IMR-90 (cell line): ENCODE measurements at regions not wholly inside any gene's neighbourhood (a gene's known extent, or its start where the extent isn't known, plus 50 kb on each side); places are given as distances from the start of the nearest gene placed in this dataset.

ENCODE experiments used
- ATAC-seq: fragments of 200-7000 bp; cut with Tn5 transposase; 2 replicates; pipeline ENCODE4 v1.9.1; 2020; ENCODE audit warnings: low read depth, mild to moderate bottlenecking, moderate library complexity
- BruUV-seq: library from RNA; stranded (reverse); fragments of 400-500 nt; replicated peaks from 2 replicates; lab custom pipeline; 2021; lab: Mats Ljungman, UMichigan
- CTCF ChIA-PET: fragments of 300-600 bp; formaldehyde crosslinking; extraction: SDS; loops from one replicate; lab custom pipeline; 2021; ENCODE audit warnings: antibody characterized with exemption; lab: Yijun Ruan, JAX
- POLR2A ChIA-PET: fragments of 300-600 bp; sonication (Branson Sonifier 250); formaldehyde crosslinking; loops from one replicate; lab custom pipeline; 2022; ENCODE audit warnings: antibody characterized with exemption; ENCODE audit not compliant: unreplicated experiment; lab: Charles Lee
- DNase-seq: peaks from one replicate; pipeline ENCODE4 v3.0.0; 2013
- H2AFZ ChIP-seq: replicated peaks from 2 replicates; pipeline ENCODE3; 2013; ENCODE audit warnings: low read length, mild to moderate bottlenecking; ENCODE audit not compliant: poor library complexity
- H2AK5ac ChIP-seq: 2 replicates; pipeline ENCODE4 v1.6.1; 2013; ENCODE audit warnings: low read depth, low read length, inconsistent platforms
- H2AK9ac ChIP-seq: replicated peaks from 2 replicates; pipeline ENCODE3; 2013; ENCODE audit warnings: mild to moderate bottlenecking, low read depth, low read length, moderate library complexity; ENCODE audit not compliant: poor library complexity
- H2BK120ac ChIP-seq: 2 replicates; pipeline ENCODE4 v1.6.1; 2013; ENCODE audit warnings: low read depth, low read length, inconsistent platforms
- H2BK15ac ChIP-seq: 3 replicates; pipeline ENCODE4 v1.6.1; 2013; ENCODE audit warnings: low read depth, low read length, inconsistent platforms
- H2BK20ac ChIP-seq: 2 replicates; pipeline ENCODE4 v1.6.1; 2013; ENCODE audit warnings: low read depth, mild to moderate bottlenecking, inconsistent platforms, low read length, moderate library complexity
- H2BK5ac ChIP-seq: 2 replicates; pipeline ENCODE4 v1.6.1; 2013; ENCODE audit warnings: mild to moderate bottlenecking, low read depth, low read length, inconsistent platforms; ENCODE audit not compliant: poor library complexity, severe bottlenecking
- H3K14ac ChIP-seq: replicated peaks from 2 replicates; pipeline ENCODE4 v1.6.1; 2013; ENCODE audit warnings: low read depth, low read length, inconsistent platforms
- H3K18ac ChIP-seq: 2 replicates; pipeline ENCODE4 v1.6.1; 2013; ENCODE audit warnings: low read depth, low read length, control low read depth
- H3K23ac ChIP-seq: 2 replicates; pipeline ENCODE4 v1.6.1; 2013; ENCODE audit warnings: low read depth, low read length, inconsistent platforms
- H3K27ac ChIP-seq: 2 replicates; pipeline ENCODE4 v1.5.1; 2013; ENCODE audit warnings: mild to moderate bottlenecking, control low read depth, low read length; ENCODE audit not compliant: insufficient read depth
- H3K27me3 ChIP-seq: 2 replicates; pipeline ENCODE4 v1.6.1; 2013; ENCODE audit warnings: low read length; ENCODE audit not compliant: control insufficient read depth, insufficient read depth
- H3K36me3 ChIP-seq: 2 replicates; pipeline ENCODE4 v1.6.1; 2013; ENCODE audit warnings: low read length, mixed read lengths; ENCODE audit not compliant: control insufficient read depth, insufficient read depth
- H3K4ac ChIP-seq: 2 replicates; pipeline ENCODE4 v1.6.1; 2013; ENCODE audit warnings: low read depth, low read length, inconsistent platforms
- H3K4me1 ChIP-seq: 2 replicates; pipeline ENCODE4 v1.6.1; 2013; ENCODE audit warnings: low read length, mixed read lengths; ENCODE audit not compliant: control insufficient read depth, insufficient read depth
- H3K4me2 ChIP-seq: 2 replicates; pipeline ENCODE4 v1.6.1; 2013; ENCODE audit warnings: low read depth, mild to moderate bottlenecking, control low read depth, low read length, moderate library complexity
- H3K4me3 ChIP-seq: 2 replicates; pipeline ENCODE4 v1.5.1; 2013; ENCODE audit warnings: low read depth, mild to moderate bottlenecking, control low read depth, low read length, moderate library complexity; ENCODE audit not compliant: insufficient read depth
- H3K56ac ChIP-seq: 2 replicates; pipeline ENCODE4 v1.6.1; 2013; ENCODE audit warnings: low read length, inconsistent platforms; ENCODE audit not compliant: insufficient read depth; ENCODE audit errors: extremely low read depth
- H3K79me1 ChIP-seq, 2 experiments: 2 replicates each; pipeline ENCODE4 v1.6.1; 2013; ENCODE audit warnings: low read length in 2 of 2, inconsistent platforms in 1 of 2, low read depth in 1 of 2
- H3K9ac ChIP-seq: 2 replicates; pipeline ENCODE4 v1.6.1; 2013; ENCODE audit warnings: low read depth, low read length, control low read depth
- H3K9me1 ChIP-seq: 2 replicates; pipeline ENCODE4 v1.6.1; 2013; ENCODE audit warnings: low read length, inconsistent platforms; ENCODE audit not compliant: insufficient read depth
- H3K9me3 ChIP-seq: 2 replicates; pipeline ENCODE4 v1.6.1; 2013; ENCODE audit warnings: low read length; ENCODE audit not compliant: control insufficient read depth, insufficient read depth
- H4K20me1 ChIP-seq: 2 replicates; pipeline ENCODE4 v1.6.1; 2013; ENCODE audit warnings: low read length, inconsistent platforms; ENCODE audit not compliant: insufficient read depth
- H4K5ac ChIP-seq: 2 replicates; pipeline ENCODE4 v1.6.1; 2013; ENCODE audit warnings: mild to moderate bottlenecking, low read depth, low read length, control low read depth
- H4K8ac ChIP-seq, 2 experiments: 2 replicates each; pipeline ENCODE4 v1.6.1; 2013; ENCODE audit warnings: low read depth in 2 of 2, low read length in 2 of 2, control low read depth in 1 of 2, inconsistent platforms in 1 of 2
- H4K91ac ChIP-seq: 2 replicates; pipeline ENCODE4 v1.6.1; 2013; ENCODE audit warnings: low read depth, low read length, inconsistent platforms; ENCODE audit not compliant: insufficient read depth
- CHD1 ChIP-seq: IDR thresholded peaks from 2 replicates; pipeline ENCODE4 v1.6.1; 2012; ENCODE audit warnings: low read depth, low read length, improper control_type of control experiment
- MXI1 ChIP-seq: IDR thresholded peaks from 2 replicates; pipeline ENCODE4 v1.6.1; 2012; ENCODE audit warnings: low read depth, mild to moderate bottlenecking, low read length, moderate library complexity, borderline replicate concordance
- WGBS, 2 experiments: methylation state at CpG; one replicate each; pipeline versions ENCODE4 v1.1.5 to v1.1.7; 2013; ENCODE audit warnings: missing lambda C conversion rate in 2 of 2; ENCODE audit not compliant: insufficient read length in 1 of 2; ENCODE audit errors: extremely low coverage in 2 of 2; 5-methylcytosine and 5-hydroxymethylcytosine counted together
- dilution Hi-C: fragments of 300-500 bp; cut with HindIII; formaldehyde crosslinking; loops from one replicate; pipeline ENCODE4 v1.14.3; 2018; ENCODE audit warnings: low sequenced_read_pairs; ENCODE audit not compliant: unreplicated experiment
- in situ Hi-C: fragments of 300-500 bp; cut with MboI; formaldehyde crosslinking; loops from 3 replicates; pipeline ENCODE4 v1.14.3; 2019; ENCODE audit warnings: low sequenced_read_pairs, inconsistent platforms, mixed read lengths
- intact Hi-C: fragments of 100-400 bp; cut with micrococcal nuclease; formaldehyde crosslinking; loops from 2 replicates; pipeline ENCODE4 v1.10.0; 2022

GRCh38 chr11:134668076-134668475 is 256.0 kb upstream of the B3GAT1 start:
- Histone ChIP-seq H3K9ac (no peak overlapping the region), H2BK120ac (no peak overlapping the region), H3K4ac (no peak overlapping the region), H3K27me3 (no peaks in the 10 kb centered on the region), H3K18ac (no peak overlapping the region), H4K91ac (no peak overlapping the region), H3K79me1 (no peaks in the 10 kb centered on the region), H2BK5ac (no peak overlapping the region), H2AFZ (no peak overlapping the region), H4K5ac (no peak overlapping the region), H3K36me3 (no peaks in the 10 kb centered on the region), H3K4me1 (no peaks in the 10 kb centered on the region), H4K20me1 (no peaks in the 10 kb centered on the region), H3K9me3 (peaks cover 64% of the 10 kb centered on the region), H2BK15ac (no peak overlapping the region), H3K4me2 (no peak overlapping the region), H2AK5ac (no peak overlapping the region), H3K56ac (no peak overlapping the region), H3K9me1 (no peaks in the 10 kb centered on the region), H3K23ac (no peak overlapping the region), H2AK9ac (no peak overlapping the region), H3K4me3 (no peak overlapping the region), H2BK20ac (no peak overlapping the region), H4K8ac (no peak overlapping the region), H3K27ac (no peak overlapping the region), H3K14ac (no peak overlapping the region)
- no TSS peak for BruUV-seq
- DNase-seq (no peak), ATAC-seq (no peak)
- no peak for TF ChIP-seq MXI1
- TF ChIP-seq CHD1, result no peak
- intact Hi-C loops (no loop called here), in situ Hi-C loops (no loop called here), dilution Hi-C loops (no loop called here)
- 63% methylated on average over 2 of the region's 15 CpGs; no CpG with 5 or more reads in 1 of the 2 experiments for WGBS, 2 experiments
- CTCF ChIA-PET, result no interaction called here
- POLR2A ChIA-PET, result no interaction called here
